ENCODE measurements at regions not wholly inside any gene's neighbourhood (a gene's known extent, or its start where the extent isn't known, plus 50 kb on each side); places are given as distances from the start of the nearest gene placed in this dataset.
A peak's percentile ranks its signal among the peaks of the same experiment; 100 is the strongest.
"Not testable (repeated sequence)": the region's sequence is repeated elsewhere in the genome, so short reads cannot be mapped to it uniquely, and the experiment has no call there.

GRCh38 chr6:140366991-140367390, 992.5 kb upstream of the CITED2 start:
- Histone ChIP-seq H3K4me1 (ENCODE audit: insufficient read depth, low read length) (no peaks in the 10 kb centered on the region), H2AFZ (ENCODE audit: low read depth, low read length) (no peak overlapping the region), H3K4me3 (ENCODE audit: low read length) (no peak overlapping the region), H3K27me3 (ENCODE audit: insufficient read depth, low read length) (no peaks in the 10 kb centered on the region), H3K36me3 (ENCODE audit: insufficient read depth, low read length) (no peaks in the 10 kb centered on the region), H3K9me3 (ENCODE audit: low read length) (peaks cover 3% of the 10 kb centered on the region)

- no peak overlapping the region for H2AFZ ChIP-seq (ENCODE audit: low read depth, low read length)
- no peaks in the 10 kb centered on the region for H3K36me3 ChIP-seq (ENCODE audit: insufficient read depth, low read length)
- H3K4me3 ChIP-seq (ENCODE audit: low read length) = no peak overlapping the region
- H3K9me3 ChIP-seq (ENCODE audit: low read length) = peaks cover 3% of the 10 kb centered on the region
- H3K27me3 ChIP-seq (ENCODE audit: insufficient read depth, low read length) = no peaks in the 10 kb centered on the region
- no peaks in the 10 kb centered on the region for H3K4me1 ChIP-seq (ENCODE audit: insufficient read depth, low read length)
Measured at GRCh38 chr6:140364916-140365315, 990.5 kb upstream of the CITED2 start.

GRCh38 chr6:140360651-140361050, 986.2 kb upstream of the CITED2 start:
- no peaks in the 10 kb centered on the region for H3K27me3 ChIP-seq (ENCODE audit: insufficient read depth, low read length)
- no peak overlapping the region for H2AFZ ChIP-seq (ENCODE audit: low read depth, low read length)
- peaks cover 3% of the 10 kb centered on the region for H3K9me3 ChIP-seq (ENCODE audit: low read length)
- no peaks in the 10 kb centered on the region for H3K4me1 ChIP-seq (ENCODE audit: insufficient read depth, low read length)
- H3K4me3 ChIP-seq (ENCODE audit: low read length) = no peak overlapping the region
- no peaks in the 10 kb centered on the region for H3K36me3 ChIP-seq (ENCODE audit: insufficient read depth, low read length)

- Histone ChIP-seq H2AFZ (ENCODE audit: low read depth, low read length) (no peak overlapping the region), H3K36me3 (ENCODE audit: insufficient read depth, low read length) (no peaks in the 10 kb centered on the region)
Measured at GRCh38 chr6:140355476-140355875, 981.0 kb upstream of the CITED2 start.

GRCh38 chr6:140354296-140354695, 979.8 kb upstream of the CITED2 start:
- no peaks in the 10 kb centered on the region for H3K27me3 ChIP-seq (ENCODE audit: insufficient read depth, low read length)
- no peak overlapping the region for H3K4me3 ChIP-seq (ENCODE audit: low read length)
- H3K9me3 ChIP-seq (ENCODE audit: low read length) = no peaks in the 10 kb centered on the region
- H2AFZ ChIP-seq (ENCODE audit: low read depth, low read length) = no peak overlapping the region
- H3K36me3 ChIP-seq (ENCODE audit: insufficient read depth, low read length) = no peaks in the 10 kb centered on the region
- no peaks in the 10 kb centered on the region for H3K4me1 ChIP-seq (ENCODE audit: insufficient read depth, low read length)

More at GRCh38 chr6:140355476-140355875, 981.0 kb upstream of the CITED2 start:
- Histone ChIP-seq H3K27me3 (ENCODE audit: insufficient read depth, low read length) (no peaks in the 10 kb centered on the region), H3K4me1 (ENCODE audit: insufficient read depth, low read length) (no peaks in the 10 kb centered on the region), H3K9me3 (ENCODE audit: low read length) (no peaks in the 10 kb centered on the region), H3K4me3 (ENCODE audit: low read length) (no peak overlapping the region)

GRCh38 chr6:140353536-140353935, 979.1 kb upstream of the CITED2 start:
- H3K4me3 ChIP-seq (ENCODE audit: low read length) = no peak overlapping the region
- H3K27me3 ChIP-seq (ENCODE audit: insufficient read depth, low read length) = no peaks in the 10 kb centered on the region
- H2AFZ ChIP-seq (ENCODE audit: low read depth, low read length) = no peak overlapping the region
- H3K36me3 ChIP-seq (ENCODE audit: insufficient read depth, low read length) = no peaks in the 10 kb centered on the region
- H3K9me3 ChIP-seq (ENCODE audit: low read length) = no peaks in the 10 kb centered on the region
- H3K4me1 ChIP-seq (ENCODE audit: insufficient read depth, low read length) = no peaks in the 10 kb centered on the region

- Histone ChIP-seq H3K4me1 (ENCODE audit: insufficient read depth, low read length) (no peaks in the 10 kb centered on the region), H2AFZ (ENCODE audit: low read depth, low read length) (no peak overlapping the region), H3K36me3 (ENCODE audit: insufficient read depth, low read length) (no peaks in the 10 kb centered on the region), H3K27me3 (ENCODE audit: insufficient read depth, low read length) (no peaks in the 10 kb centered on the region), H3K9me3 (ENCODE audit: low read length) (no peaks in the 10 kb centered on the region), H3K4me3 (ENCODE audit: low read length) (no peak overlapping the region)
Measured at GRCh38 chr6:140346428-140346827, 972.0 kb upstream of the CITED2 start.

GRCh38 chr6:140345935-140346334, 971.5 kb upstream of the CITED2 start:
- no peaks in the 10 kb centered on the region for H3K27me3 ChIP-seq (ENCODE audit: insufficient read depth, low read length)
- no peak overlapping the region for H3K4me3 ChIP-seq (ENCODE audit: low read length)
- H2AFZ ChIP-seq (ENCODE audit: low read depth, low read length) = no peak overlapping the region
- no peaks in the 10 kb centered on the region for H3K4me1 ChIP-seq (ENCODE audit: insufficient read depth, low read length)
- no peaks in the 10 kb centered on the region for H3K9me3 ChIP-seq (ENCODE audit: low read length)
- H3K36me3 ChIP-seq (ENCODE audit: insufficient read depth, low read length) = no peaks in the 10 kb centered on the region

- H3K4me1 ChIP-seq (ENCODE audit: insufficient read depth, low read length) = no peaks in the 10 kb centered on the region
- H3K4me3 ChIP-seq (ENCODE audit: low read length) = no peak overlapping the region
- H3K36me3 ChIP-seq (ENCODE audit: insufficient read depth, low read length) = no peaks in the 10 kb centered on the region
- no peak overlapping the region for H2AFZ ChIP-seq (ENCODE audit: low read depth, low read length)
- peaks cover 3% of the 10 kb centered on the region for H3K9me3 ChIP-seq (ENCODE audit: low read length)
- no peaks in the 10 kb centered on the region for H3K27me3 ChIP-seq (ENCODE audit: insufficient read depth, low read length)
Measured at GRCh38 chr6:140344142-140344913, 969.9 kb upstream of the CITED2 start.

GRCh38 chr6:140343128-140343527, 968.7 kb upstream of the CITED2 start:
- Histone ChIP-seq H3K4me1 (ENCODE audit: insufficient read depth, low read length) (no peaks in the 10 kb centered on the region), H3K36me3 (ENCODE audit: insufficient read depth, low read length) (no peaks in the 10 kb centered on the region), H2AFZ (ENCODE audit: low read depth, low read length) (no peak overlapping the region), H3K9me3 (ENCODE audit: low read length) (peaks cover 3% of the 10 kb centered on the region), H3K27me3 (ENCODE audit: insufficient read depth, low read length) (no peaks in the 10 kb centered on the region), H3K4me3 (ENCODE audit: low read length) (no peak overlapping the region)

GRCh38 chr6:140341272-140341671, 966.8 kb upstream of the CITED2 start:
- Histone ChIP-seq H3K4me3 (ENCODE audit: low read length) (no peak overlapping the region), H2AFZ (ENCODE audit: low read depth, low read length) (no peak overlapping the region), H3K4me1 (ENCODE audit: insufficient read depth, low read length) (no peaks in the 10 kb centered on the region), H3K36me3 (ENCODE audit: insufficient read depth, low read length) (no peaks in the 10 kb centered on the region), H3K9me3 (ENCODE audit: low read length) (peaks cover 6% of the 10 kb centered on the region), H3K27me3 (ENCODE audit: insufficient read depth, low read length) (no peaks in the 10 kb centered on the region)

GRCh38 chr6:140340795-140341194, 966.3 kb upstream of the CITED2 start:
- H2AFZ ChIP-seq (ENCODE audit: low read depth, low read length) = no peak overlapping the region
- peaks cover 6% of the 10 kb centered on the region for H3K9me3 ChIP-seq (ENCODE audit: low read length)
- no peaks in the 10 kb centered on the region for H3K36me3 ChIP-seq (ENCODE audit: insufficient read depth, low read length)
- no peaks in the 10 kb centered on the region for H3K4me1 ChIP-seq (ENCODE audit: insufficient read depth, low read length)
- no peaks in the 10 kb centered on the region for H3K27me3 ChIP-seq (ENCODE audit: insufficient read depth, low read length)
- H3K4me3 ChIP-seq (ENCODE audit: low read length) = no peak overlapping the region

GRCh38 chr6:140339084-140339483, 964.6 kb upstream of the CITED2 start:
- H3K9me3 ChIP-seq (ENCODE audit: low read length); H3K4me3 ChIP-seq (ENCODE audit: low read length); H3K36me3 ChIP-seq (ENCODE audit: insufficient read depth, low read length); H3K27me3 ChIP-seq (ENCODE audit: insufficient read depth, low read length); H3K4me1 ChIP-seq (ENCODE audit: insufficient read depth, low read length); H2AFZ ChIP-seq (ENCODE audit: low read depth, low read length): not testable (repeated sequence)

GRCh38 chr6:140321891-140322290, 947.4 kb upstream of the CITED2 start:
- peaks cover 4% of the 10 kb centered on the region for H3K4me1 ChIP-seq (ENCODE audit: insufficient read depth, low read length)
- no peaks in the 10 kb centered on the region for H3K27me3 ChIP-seq (ENCODE audit: insufficient read depth, low read length)
- H3K9me3 ChIP-seq (ENCODE audit: low read length) = no peaks in the 10 kb centered on the region
- peak overlapping the region; percentile 48 for H2AFZ ChIP-seq (ENCODE audit: low read depth, low read length)
- H3K36me3 ChIP-seq (ENCODE audit: insufficient read depth, low read length) = no peaks in the 10 kb centered on the region
- H3K4me3 ChIP-seq (ENCODE audit: low read length) = no peak overlapping the region

All from neuron (in vitro differentiated cells).